GM23248 (cell line): ENCODE measurements at regions not wholly inside any gene's neighbourhood (a gene's known extent, or its start where the extent isn't known, plus 50 kb on each side); places are given as distances from the start of the nearest gene placed in this dataset.

ENCODE experiments used
- EZH2 ChIP-seq: fragments of 200-600 bp; sonication (generic); IDR thresholded peaks from 2 replicates; pipeline ENCODE4 v1.6.1; 2018; ENCODE audit warnings: antibody characterized with exemption, mild to moderate bottlenecking; ENCODE audit not compliant: insufficient read depth, poor library complexity, severe bottlenecking
- EZH2phosphoT487 ChIP-seq: fragments of 200-600 bp; sonication (generic); IDR thresholded peaks from 2 replicates; pipeline ENCODE4 v1.6.1; 2018; ENCODE audit warnings: antibody characterized with exemption, moderate library complexity, mild to moderate bottlenecking, low read depth; ENCODE audit not compliant: insufficient read depth

GRCh38 chr10:29001801-29002200 lies 287.1 kb upstream of the LYZL1 start:
- TF ChIP-seq EZH2phosphoT487 (no peak), EZH2 (no peak)
